ENCODE measurements at regions not wholly inside any gene's neighbourhood (a gene's known extent, or its start where the extent isn't known, plus 50 kb on each side); places are given as distances from the start of the nearest gene placed in this dataset.

DNA sequence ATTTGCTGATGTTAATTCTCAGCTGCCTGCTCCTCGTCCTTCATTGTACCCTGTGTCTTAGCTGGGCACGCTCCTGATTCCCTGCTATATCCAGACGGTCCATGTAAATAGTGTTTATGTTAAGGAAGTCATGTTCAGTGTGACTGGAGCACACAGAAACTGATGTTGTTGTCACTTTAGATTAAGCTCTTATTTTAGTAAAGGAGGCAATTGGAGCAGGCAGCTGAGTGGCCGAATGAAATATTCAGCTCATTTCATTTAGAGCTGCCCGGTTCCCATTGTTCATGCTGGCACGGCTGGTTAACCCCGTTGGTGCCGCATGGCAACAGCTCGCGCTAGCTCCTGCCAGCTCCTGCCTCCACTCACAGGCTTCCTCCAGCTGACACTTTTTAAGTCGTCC, 446.8 kb upstream of the SOX5 start:
- H3K9ac ChIP-seq (ENCODE audit: low read length) = no peak overlapping the region
- H3K36me3 ChIP-seq (ENCODE audit: control insufficient read depth in 1 of 2, insufficient read depth in 2 of 2, low read length in 2 of 2) = no peaks in the 10 kb centered on the region
- peaks cover 21 to 34% of the 10 kb centered on the region in 2 experiments; a peak in 2 of 4 replicates for H3K9me3 ChIP-seq (ENCODE audit: control insufficient read depth in 1 of 2, insufficient read depth in 1 of 2, low read depth in 1 of 2, low read length in 2 of 2)
- RAD21 ChIA-PET (ENCODE audit: low non-redundant PET in 1 of 2, low total read pairs in 2 of 2, uncharacterized antibody in 2 of 2, unreplicated experiment in 2 of 2) = no interaction called here
- intact Hi-C loops (cut with micrococcal nuclease) = no loop called here
- TF ChIP-seq, protein P1, sequence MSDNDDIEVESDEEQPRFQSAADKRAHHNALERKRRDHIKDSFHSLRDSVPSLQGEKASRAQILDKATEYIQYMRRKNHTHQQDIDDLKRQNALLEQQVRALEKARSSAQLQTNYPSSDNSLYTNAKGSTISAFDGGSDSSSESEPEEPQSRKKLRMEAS (IDR thresholded peaks at IDR 0.05) = no peak
- CTCF ChIA-PET = no interaction called here
- no peak overlapping the region for H3K4me3 ChIP-seq (replicated peaks in 1 of 2; ENCODE audit: low read depth in 1 of 2, low read length in 2 of 2)
- no peaks in the 10 kb centered on the region for H3K27me3 ChIP-seq (ENCODE audit: insufficient read depth, low read length)
- DNase-seq (ENCODE audit: low read depth, low spot score) (no peak), ATAC-seq (no peak)
- H2AFZ ChIP-seq (ENCODE audit: low read depth, low read length, poor library complexity, severe bottlenecking) = no peak overlapping the region
- no peaks in the 10 kb centered on the region for H3K9me2 ChIP-seq (ENCODE audit: insufficient read depth)
- H3K4me1 ChIP-seq (ENCODE audit: control insufficient read depth in 1 of 2, insufficient read depth in 2 of 2, low read length in 2 of 2) = no peaks in the 10 kb centered on the region
- H3K27ac ChIP-seq (ENCODE audit: low read depth, low read length) = no peak overlapping the region
- BruUV-seq (replicated peaks) = no TSS peak
- H3K4me2 ChIP-seq (ENCODE audit: low read length) = no peak overlapping the region
- POLR2A ChIA-PET = no interaction called here
- no peaks in the 10 kb centered on the region for H4K20me1 ChIP-seq (ENCODE audit: insufficient read depth)
- no peaks in the 10 kb centered on the region for H3K79me2 ChIP-seq (ENCODE audit: insufficient read depth, low read length)

DNA sequence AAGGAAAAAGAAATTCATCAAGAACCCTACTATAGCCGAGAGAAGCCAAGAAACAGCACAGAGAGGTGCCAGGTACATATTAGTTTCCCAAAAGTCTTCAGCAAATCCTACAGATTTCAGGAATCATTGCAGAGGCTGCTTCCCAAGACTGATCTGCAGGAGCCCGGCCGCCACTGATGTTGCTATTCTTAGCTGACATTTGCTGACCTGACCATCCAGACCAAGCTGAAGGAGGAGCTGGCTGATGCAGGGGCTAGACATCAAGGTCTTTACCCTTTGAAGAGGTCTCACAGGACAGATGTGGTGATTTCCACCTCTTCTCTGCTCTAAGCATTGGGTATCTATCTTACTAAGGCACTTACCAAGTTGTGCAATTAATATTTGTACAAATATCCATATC, 444.8 kb upstream of the SOX5 start:
- Histone ChIP-seq H3K79me2 (ENCODE audit: insufficient read depth, low read length) (no peaks in the 10 kb centered on the region), H3K4me1 (ENCODE audit: control insufficient read depth in 1 of 2, insufficient read depth in 2 of 2, low read length in 2 of 2) (no peaks in the 10 kb centered on the region), H2AFZ (ENCODE audit: low read depth, low read length, poor library complexity, severe bottlenecking) (no peak overlapping the region), H3K9me2 (ENCODE audit: insufficient read depth) (no peaks in the 10 kb centered on the region), H3K27me3 (ENCODE audit: insufficient read depth, low read length) (no peaks in the 10 kb centered on the region), H3K4me2 (ENCODE audit: low read length) (no peak overlapping the region), H3K9ac (ENCODE audit: low read length) (no peak overlapping the region), H3K4me3 (replicated peaks in 1 of 2; ENCODE audit: low read depth in 1 of 2, low read length in 2 of 2) (no peak overlapping the region), H4K20me1 (ENCODE audit: insufficient read depth) (no peaks in the 10 kb centered on the region), H3K27ac (ENCODE audit: low read depth, low read length) (no peak overlapping the region), H3K9me3 (ENCODE audit: control insufficient read depth in 1 of 2, insufficient read depth in 1 of 2, low read depth in 1 of 2, low read length in 2 of 2) (peaks cover 21 to 34% of the 10 kb centered on the region in 2 experiments; a peak in 2 of 4 replicates), H3K36me3 (ENCODE audit: control insufficient read depth in 1 of 2, insufficient read depth in 2 of 2, low read length in 2 of 2) (no peaks in the 10 kb centered on the region)
- RAD21 ChIA-PET (ENCODE audit: low non-redundant PET in 1 of 2, low total read pairs in 2 of 2, uncharacterized antibody in 2 of 2, unreplicated experiment in 2 of 2) = no interaction called here
- CTCF ChIA-PET = no interaction called here
- ATAC-seq = no peak
- POLR2A ChIA-PET = no interaction called here
- BruUV-seq (replicated peaks) = no TSS peak
- no peak for DNase-seq (ENCODE audit: low read depth, low spot score)
- intact Hi-C loops (cut with micrococcal nuclease) = no loop called here
- TF ChIP-seq SIN3A (IDR thresholded peaks at IDR 0.05; ENCODE audit: low read depth) (no peak), EZH2phosphoT487 (IDR thresholded peaks at IDR 0.05; ENCODE audit: borderline replicate concordance) (no peak), CBX3 (IDR thresholded peaks at IDR 0.05; ENCODE audit: low read depth) (no peak), SRF (IDR thresholded peaks at IDR 0.05; ENCODE audit: low read depth) (no peak), FOSL1 (IDR thresholded peaks at IDR 0.05; ENCODE audit: low read depth) (no peak), ELF1 (IDR thresholded peaks at IDR 0.05; ENCODE audit: borderline replicate concordance, low read depth) (no peak), POLR2AphosphoS5 (IDR thresholded peaks at IDR 0.05; ENCODE audit: low read depth, low read length) (no peak), EGR1 (IDR thresholded peaks at IDR 0.05; ENCODE audit: low read depth) (no peak), SP1 (IDR thresholded peaks at IDR 0.05; ENCODE audit: low read depth) (no peak), JUND (IDR thresholded peaks at IDR 0.05) (no peak), CEBPB (IDR thresholded peaks at IDR 0.05; ENCODE audit: low read depth) (no peak), POLR2A (IDR thresholded peaks at IDR 0.05; ENCODE audit: borderline replicate concordance, extremely low read depth, insufficient read depth, insufficient read length) (no peak), ZNF274 (IDR thresholded peaks at IDR 0.05; ENCODE audit: low read depth, low read length) (no peak), TCF7L2 (IDR thresholded peaks at IDR 0.05; ENCODE audit: borderline replicate concordance, extremely low read depth, insufficient read depth, insufficient read length) (no peak)
- TF ChIP-seq, protein P2, sequence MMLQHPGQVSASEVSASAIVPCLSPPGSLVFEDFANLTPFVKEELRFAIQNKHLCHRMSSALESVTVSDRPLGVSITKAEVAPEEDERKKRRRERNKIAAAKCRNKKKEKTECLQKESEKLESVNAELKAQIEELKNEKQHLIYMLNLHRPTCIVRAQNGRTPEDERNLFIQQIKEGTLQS (IDR thresholded peaks at IDR 0.05) = no peak
- TF ChIP-seq, protein P3, sequence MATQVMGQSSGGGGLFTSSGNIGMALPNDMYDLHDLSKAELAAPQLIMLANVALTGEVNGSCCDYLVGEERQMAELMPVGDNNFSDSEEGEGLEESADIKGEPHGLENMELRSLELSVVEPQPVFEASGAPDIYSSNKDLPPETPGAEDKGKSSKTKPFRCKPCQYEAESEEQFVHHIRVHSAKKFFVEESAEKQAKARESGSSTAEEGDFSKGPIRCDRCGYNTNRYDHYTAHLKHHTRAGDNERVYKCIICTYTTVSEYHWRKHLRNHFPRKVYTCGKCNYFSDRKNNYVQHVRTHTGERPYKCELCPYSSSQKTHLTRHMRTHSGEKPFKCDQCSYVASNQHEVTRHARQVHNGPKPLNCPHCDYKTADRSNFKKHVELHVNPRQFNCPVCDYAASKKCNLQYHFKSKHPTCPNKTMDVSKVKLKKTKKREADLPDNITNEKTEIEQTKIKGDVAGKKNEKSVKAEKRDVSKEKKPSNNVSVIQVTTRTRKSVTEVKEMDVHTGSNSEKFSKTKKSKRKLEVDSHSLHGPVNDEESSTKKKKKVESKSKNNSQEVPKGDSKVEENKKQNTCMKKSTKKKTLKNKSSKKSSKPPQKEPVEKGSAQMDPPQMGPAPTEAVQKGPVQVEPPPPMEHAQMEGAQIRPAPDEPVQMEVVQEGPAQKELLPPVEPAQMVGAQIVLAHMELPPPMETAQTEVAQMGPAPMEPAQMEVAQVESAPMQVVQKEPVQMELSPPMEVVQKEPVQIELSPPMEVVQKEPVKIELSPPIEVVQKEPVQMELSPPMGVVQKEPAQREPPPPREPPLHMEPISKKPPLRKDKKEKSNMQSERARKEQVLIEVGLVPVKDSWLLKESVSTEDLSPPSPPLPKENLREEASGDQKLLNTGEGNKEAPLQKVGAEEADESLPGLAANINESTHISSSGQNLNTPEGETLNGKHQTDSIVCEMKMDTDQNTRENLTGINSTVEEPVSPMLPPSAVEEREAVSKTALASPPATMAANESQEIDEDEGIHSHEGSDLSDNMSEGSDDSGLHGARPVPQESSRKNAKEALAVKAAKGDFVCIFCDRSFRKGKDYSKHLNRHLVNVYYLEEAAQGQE (IDR thresholded peaks at IDR 0.05; ENCODE audit: low read depth) = no peak
- TF ChIP-seq, protein P1 (IDR thresholded peaks at IDR 0.05) = no peak

Measured in HCT116 (cell line).